Lower lobe of right lung (tissue), 2 donors: ENCODE measurements at regions not wholly inside any gene's neighbourhood (a gene's known extent, or its start where the extent isn't known, plus 50 kb on each side); places are given as distances from the start of the nearest gene placed in this dataset.

Experiments used
- ATAC-seq, 2 donors: fragments of 200-7000 bp; cut with Tn5 transposase; one replicate each; pipeline ENCODE4 v1.9.1; 2020 to 2022; ENCODE audit warnings: mild to moderate bottlenecking in 2 of 2, moderate library complexity in 2 of 2
- DNase-seq: peaks from one replicate; pipeline ENCODE4 v3.0.0-alpha.2; 2020
- H3K27ac ChIP-seq: fragments of 200-600 bp; one replicate; pipeline ENCODE4 v1.8.0; 2022
- H3K27me3 ChIP-seq: fragments of 200-600 bp; one replicate; pipeline ENCODE4 v1.8.0; 2022; ENCODE audit warnings: low read depth
- H3K36me3 ChIP-seq: fragments of 200-600 bp; one replicate; pipeline ENCODE4 v1.8.0; 2022; ENCODE audit warnings: mild to moderate bottlenecking
- H3K4me1 ChIP-seq: fragments of 200-600 bp; one replicate; pipeline ENCODE4 v1.8.0; 2022
- H3K4me3 ChIP-seq: fragments of 200-600 bp; one replicate; pipeline ENCODE4 v1.8.0; 2022; ENCODE audit warnings: mild to moderate bottlenecking
- H3K9me3 ChIP-seq: fragments of 200-600 bp; one replicate; pipeline ENCODE4 v1.8.0; 2022
- intact Hi-C: fragments of 100-400 bp; cut with DNase I; formaldehyde crosslinking; loops from one replicate; pipeline ENCODE4 v1.11.0; 2022
- TF ChIP-seq, protein P1 (sequence below): fragments of 200-600 bp; IDR thresholded peaks from one replicate; pipeline ENCODE4 v1.8.0; 2022; ENCODE audit warnings: antibody characterized with exemption, mild to moderate bottlenecking
- donor health status: DM: no; HTN: yes; CAD: no; lungs with severe emphysema.

DNA sequence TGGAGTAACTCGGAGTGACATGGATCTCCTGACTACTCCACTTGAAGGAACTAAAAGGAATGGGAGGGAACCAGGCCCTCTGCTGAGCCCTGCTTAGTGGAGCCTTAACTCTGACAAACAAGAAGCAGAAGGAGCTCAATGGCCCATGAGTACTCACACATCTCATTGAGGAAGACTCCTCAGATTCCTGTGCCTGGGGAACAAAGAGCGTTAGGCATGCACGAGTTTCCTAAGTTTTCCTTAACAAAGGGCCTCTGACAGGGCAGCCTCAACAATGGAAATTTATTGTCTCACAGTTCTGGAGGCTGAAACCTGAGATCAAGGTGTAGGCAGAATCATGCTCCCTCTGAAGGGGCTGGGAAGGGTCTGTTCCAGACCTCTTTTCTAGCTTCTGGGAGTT is 185.7 kb upstream of the NTF3 start:
- no peaks in the 10 kb centered on the region for H3K9me3 ChIP-seq
- no peak overlapping the region for H3K4me3 ChIP-seq
- intact Hi-C loops, result no loop called here
- no peaks in the 10 kb centered on the region for H3K27me3 ChIP-seq
- DNase-seq (no peak), ATAC-seq (no peak)
- H3K36me3 ChIP-seq, result no peaks in the 10 kb centered on the region
- TF ChIP-seq, protein P1, sequence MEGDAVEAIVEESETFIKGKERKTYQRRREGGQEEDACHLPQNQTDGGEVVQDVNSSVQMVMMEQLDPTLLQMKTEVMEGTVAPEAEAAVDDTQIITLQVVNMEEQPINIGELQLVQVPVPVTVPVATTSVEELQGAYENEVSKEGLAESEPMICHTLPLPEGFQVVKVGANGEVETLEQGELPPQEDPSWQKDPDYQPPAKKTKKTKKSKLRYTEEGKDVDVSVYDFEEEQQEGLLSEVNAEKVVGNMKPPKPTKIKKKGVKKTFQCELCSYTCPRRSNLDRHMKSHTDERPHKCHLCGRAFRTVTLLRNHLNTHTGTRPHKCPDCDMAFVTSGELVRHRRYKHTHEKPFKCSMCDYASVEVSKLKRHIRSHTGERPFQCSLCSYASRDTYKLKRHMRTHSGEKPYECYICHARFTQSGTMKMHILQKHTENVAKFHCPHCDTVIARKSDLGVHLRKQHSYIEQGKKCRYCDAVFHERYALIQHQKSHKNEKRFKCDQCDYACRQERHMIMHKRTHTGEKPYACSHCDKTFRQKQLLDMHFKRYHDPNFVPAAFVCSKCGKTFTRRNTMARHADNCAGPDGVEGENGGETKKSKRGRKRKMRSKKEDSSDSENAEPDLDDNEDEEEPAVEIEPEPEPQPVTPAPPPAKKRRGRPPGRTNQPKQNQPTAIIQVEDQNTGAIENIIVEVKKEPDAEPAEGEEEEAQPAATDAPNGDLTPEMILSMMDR, result no peak
- H3K4me1 ChIP-seq, result no peaks in the 10 kb centered on the region
- H3K27ac ChIP-seq, result no peak overlapping the region

DNA sequence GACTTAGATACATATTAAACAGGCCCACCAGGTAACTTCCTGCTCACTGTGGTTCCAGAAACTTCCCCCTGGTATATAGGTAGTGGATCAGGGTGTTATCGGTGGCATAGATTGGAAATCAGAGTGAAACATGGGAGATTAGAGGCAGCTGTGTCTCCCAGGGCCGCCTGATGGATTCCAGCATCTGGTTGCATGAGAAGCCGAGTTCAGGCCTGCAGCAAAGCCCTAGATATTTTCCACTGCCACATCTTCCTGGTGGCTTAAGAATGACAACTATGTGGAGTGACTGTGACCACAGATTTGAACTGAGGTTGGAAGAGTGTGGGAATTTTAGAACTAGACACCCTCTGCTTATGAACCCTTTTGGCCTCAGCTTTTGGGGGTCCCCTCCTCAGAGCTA is 184.8 kb upstream of the NTF3 start:
- ATAC-seq, result no peak
- TF ChIP-seq, protein P1, result no peak
- Histone ChIP-seq H3K9me3 (no peaks in the 10 kb centered on the region), H3K27ac (no peak overlapping the region), H3K4me1 (no peaks in the 10 kb centered on the region), H3K36me3 (no peaks in the 10 kb centered on the region), H3K27me3 (no peaks in the 10 kb centered on the region), H3K4me3 (no peak overlapping the region)
- DNase-seq, result no peak
- intact Hi-C loops, result no loop called here

DNA sequence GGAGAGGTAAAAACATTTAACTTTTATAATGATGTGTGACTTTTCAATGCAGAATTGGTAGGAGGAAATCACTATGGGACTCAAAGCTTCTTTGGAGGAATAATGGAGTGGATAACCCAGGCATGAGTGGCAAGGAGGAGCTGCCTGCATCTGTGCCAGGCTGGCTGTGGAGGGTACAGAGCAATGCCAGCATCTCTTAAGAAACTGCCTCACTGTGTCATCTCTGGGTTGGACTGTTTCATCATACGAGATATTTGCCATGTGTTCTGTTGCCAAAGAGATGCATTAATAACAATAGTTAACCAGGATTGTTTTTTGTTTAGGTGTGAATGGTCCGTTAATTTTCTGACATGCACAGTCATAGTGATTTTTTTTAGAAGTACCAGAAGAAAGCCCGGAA is 183.7 kb upstream of the NTF3 start:
- no peak for DNase-seq
- Histone ChIP-seq H3K27me3 (no peaks in the 10 kb centered on the region), H3K9me3 (no peaks in the 10 kb centered on the region), H3K4me1 (no peaks in the 10 kb centered on the region), H3K4me3 (no peak overlapping the region), H3K27ac (no peak overlapping the region), H3K36me3 (no peaks in the 10 kb centered on the region)
- TF ChIP-seq, protein P1, result no peak
- ATAC-seq, result no peak
- intact Hi-C loops, result no loop called here

DNA sequence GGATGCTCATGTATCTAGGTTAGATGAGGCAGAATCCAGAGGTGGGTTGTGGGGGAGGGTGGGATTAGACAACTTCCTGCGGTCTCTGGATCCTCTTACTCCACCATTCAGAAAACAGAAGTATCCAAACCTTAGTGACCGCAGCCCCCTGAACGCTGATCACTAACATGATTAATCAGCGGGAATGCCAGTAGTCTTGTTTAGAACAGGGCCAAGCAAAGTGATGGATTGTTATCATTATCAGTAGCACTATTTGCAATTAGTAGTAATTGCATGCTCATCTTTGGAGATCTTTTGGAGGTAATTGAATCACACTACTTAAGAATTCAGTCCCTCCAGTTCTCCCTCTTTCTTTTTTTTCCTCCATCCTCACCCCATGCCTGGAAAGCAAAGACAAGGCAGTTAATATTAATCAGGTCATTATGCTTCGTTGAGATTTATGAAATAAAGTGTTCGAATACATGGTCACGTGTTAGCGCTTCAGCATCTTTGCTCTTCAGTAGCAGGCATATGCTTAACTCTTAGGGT is 182.8 kb upstream of the NTF3 start:
- Histone ChIP-seq H3K27me3 (no peaks in the 10 kb centered on the region), H3K4me1 (no peaks in the 10 kb centered on the region), H3K27ac (no peak overlapping the region), H3K36me3 (no peaks in the 10 kb centered on the region), H3K4me3 (no peak overlapping the region), H3K9me3 (no peaks in the 10 kb centered on the region)
- TF ChIP-seq, protein P1, result no peak
- DNase-seq (no peak), ATAC-seq (no peak)
- intact Hi-C loops, result no loop called here

DNA sequence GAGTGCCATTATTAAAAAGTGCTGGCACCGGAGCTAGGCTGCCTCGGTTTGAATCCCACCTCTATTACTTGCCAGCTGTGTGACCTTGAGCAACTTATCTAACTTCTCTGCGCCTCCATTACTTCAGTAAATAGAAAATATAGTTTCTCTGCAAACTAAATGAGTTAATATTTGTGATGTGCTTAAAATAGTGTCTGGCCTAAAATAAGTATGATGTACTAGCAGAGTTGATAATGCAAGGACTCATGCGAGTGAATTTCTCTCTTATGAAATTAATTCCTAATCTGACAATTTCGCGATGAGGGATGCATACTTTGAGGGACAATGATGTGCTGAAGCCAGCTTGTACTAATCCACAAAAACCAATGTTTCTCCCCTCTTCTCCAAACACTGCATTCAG is 180.8 kb upstream of the NTF3 start:
- no peaks in the 10 kb centered on the region for H3K36me3 ChIP-seq
- H3K27me3 ChIP-seq, result no peaks in the 10 kb centered on the region
- ATAC-seq (no peak), DNase-seq (no peak)
- no peaks in the 10 kb centered on the region for H3K9me3 ChIP-seq
- no peak overlapping the region for H3K27ac ChIP-seq
- TF ChIP-seq, protein P1, result no peak
- intact Hi-C loops, result no loop called here
- no peaks in the 10 kb centered on the region for H3K4me1 ChIP-seq
- H3K4me3 ChIP-seq, result no peak overlapping the region

DNA sequence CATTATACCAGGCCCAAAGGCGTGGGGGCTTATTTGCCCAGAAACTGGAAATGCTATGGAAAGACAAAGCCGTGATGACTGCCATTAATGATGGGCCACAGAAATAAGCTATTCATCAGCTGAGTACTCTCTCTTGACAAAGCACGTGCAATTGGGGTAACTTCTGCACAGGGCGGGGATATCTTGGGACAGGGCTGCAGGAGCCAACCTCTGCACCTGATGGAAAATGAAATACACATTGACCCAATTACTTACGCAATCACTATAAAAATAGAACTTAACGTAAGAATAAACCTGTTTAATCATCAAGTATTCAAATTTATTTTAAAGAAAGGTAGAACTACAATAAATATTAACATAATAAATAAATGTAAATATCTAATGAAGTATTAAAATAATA is 180.1 kb upstream of the NTF3 start:
- H3K36me3 ChIP-seq, result no peaks in the 10 kb centered on the region
- intact Hi-C loops, result no loop called here
- ATAC-seq, result no peak
- no peaks in the 10 kb centered on the region for H3K4me1 ChIP-seq
- H3K4me3 ChIP-seq, result no peak overlapping the region
- TF ChIP-seq, protein P1, result no peak
- H3K27me3 ChIP-seq, result no peaks in the 10 kb centered on the region
- H3K27ac ChIP-seq, result no peak overlapping the region
- H3K9me3 ChIP-seq, result no peaks in the 10 kb centered on the region
- DNase-seq, result no peak
